Loucy (cell line): ENCODE measurements at regions not wholly inside any gene's neighbourhood (a gene's known extent, or its start where the extent isn't known, plus 50 kb on each side); places are given as distances from the start of the nearest gene placed in this dataset.

ENCODE experiments used
- CTCF ChIP-seq: fragments of 200-600 bp; sonication (generic); conservative IDR thresholded peaks from 2 replicates; pipeline ENCODE4 v1.5.1; 2014; ENCODE audit warnings: mild to moderate bottlenecking, antibody characterized with exemption, low read length
- EZH2phosphoT487 ChIP-seq: fragments of 200-600 bp; IDR thresholded peaks from 2 replicates; pipeline ENCODE4 v1.6.1; 2018; ENCODE audit warnings: antibody characterized with exemption, mild to moderate bottlenecking, moderate library complexity, borderline replicate concordance

GRCh38 chr16:6835941-6836340 is 496.7 kb upstream of the RBFOX1 start:
- TF ChIP-seq CTCF (no peak), EZH2phosphoT487 (no peak)
